HG02678 (cell line): ENCODE measurements at regions not wholly inside any gene's neighbourhood (a gene's known extent, or its start where the extent isn't known, plus 50 kb on each side); places are given as distances from the start of the nearest gene placed in this dataset.
"Not testable (repeated sequence)": the region's sequence is repeated elsewhere in the genome, so short reads cannot be mapped to it uniquely, and the experiment has no call there.

Source experiments
- ATAC-seq: cut with Tn5 transposase; IDR thresholded peaks from one replicate; pipeline ENCODE4 v1.9.1; 2021; ENCODE audit warnings: mild to moderate bottlenecking, moderate library complexity; ENCODE audit not compliant: unreplicated experiment

- ATAC-seq: no peak
These were observed 529.2 kb upstream of the ATP2B1 start for GRCh38 chr12:90237841-90238240.

GRCh38 chr12:90235642-90236041 is 527.0 kb upstream of the ATP2B1 start:
- ATAC-seq: no peak

GRCh38 chr12:90234472-90234871 is 525.8 kb upstream of the ATP2B1 start:
- no peak for ATAC-seq

- no peak for ATAC-seq
These were observed 524.8 kb upstream of the ATP2B1 start for GRCh38 chr12:90233168-90234100.

- ATAC-seq: no peak
These were observed 521.0 kb upstream of the ATP2B1 start for GRCh38 chr12:90229407-90230170.

GRCh38 chr12:90226211-90226610 is 517.6 kb upstream of the ATP2B1 start:
- ATAC-seq: no peak

GRCh38 chr12:90216815-90217214 is 508.2 kb upstream of the ATP2B1 start:
- no peak for ATAC-seq

- ATAC-seq: no peak
These were observed 507.4 kb upstream of the ATP2B1 start for GRCh38 chr12:90216020-90216552.

- ATAC-seq: no peak
These were observed 502.4 kb upstream of the ATP2B1 start for GRCh38 chr12:90211017-90211416.

GRCh38 chr12:90209029-90209428 is 500.4 kb upstream of the ATP2B1 start:
- ATAC-seq: no peak

- ATAC-seq: not testable (repeated sequence)
These were observed 499.7 kb upstream of the ATP2B1 start for GRCh38 chr12:90208379-90208778.

GRCh38 chr12:90207799-90208198 is 499.2 kb upstream of the ATP2B1 start:
- ATAC-seq: no peak

GRCh38 chr12:90205165-90205564 is 496.5 kb upstream of the ATP2B1 start:
- ATAC-seq: no peak

GRCh38 chr12:90203556-90203955 is 494.9 kb upstream of the ATP2B1 start:
- no peak for ATAC-seq

GRCh38 chr12:90199006-90199405 is 490.4 kb upstream of the ATP2B1 start:
- ATAC-seq: no peak

GRCh38 chr12:90193500-90193899 is 484.9 kb upstream of the ATP2B1 start:
- no peak for ATAC-seq

- ATAC-seq: no peak
These were observed 480.2 kb upstream of the ATP2B1 start for GRCh38 chr12:90188857-90189256.

GRCh38 chr12:90183201-90183600 is 474.6 kb upstream of the ATP2B1 start:
- no peak for ATAC-seq

- ATAC-seq: no peak
These were observed 472.6 kb upstream of the ATP2B1 start for GRCh38 chr12:90181216-90181615.

GRCh38 chr12:90174956-90175355 is 466.3 kb upstream of the ATP2B1 start:
- ATAC-seq: no peak

GRCh38 chr12:90174198-90174510 is 465.5 kb upstream of the ATP2B1 start:
- ATAC-seq: no peak
